ENCODE measurements at regions not wholly inside any gene's neighbourhood (a gene's known extent, or its start where the extent isn't known, plus 50 kb on each side); places are given as distances from the start of the nearest gene placed in this dataset.

DNA sequence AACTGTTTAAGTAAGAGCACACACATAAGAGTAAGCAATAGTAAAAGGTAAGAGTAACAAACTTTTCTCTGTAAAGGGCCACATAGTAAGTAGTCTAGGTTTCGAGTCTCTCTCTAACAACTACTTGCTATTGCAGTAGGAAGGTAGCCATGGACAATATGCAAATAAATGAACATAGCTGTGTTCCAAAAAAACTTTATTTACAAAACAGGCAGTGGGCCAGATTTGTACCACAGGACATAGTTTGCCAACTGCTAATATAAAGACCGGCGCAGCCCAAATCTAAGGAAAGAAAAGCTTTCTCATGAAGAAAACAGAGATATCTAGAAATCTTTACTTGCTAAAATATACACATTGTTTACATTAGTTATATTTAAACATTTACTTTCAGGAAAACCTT lies 239.0 kb upstream of the EGLN3 start:
- TF ChIP-seq, protein P1, sequence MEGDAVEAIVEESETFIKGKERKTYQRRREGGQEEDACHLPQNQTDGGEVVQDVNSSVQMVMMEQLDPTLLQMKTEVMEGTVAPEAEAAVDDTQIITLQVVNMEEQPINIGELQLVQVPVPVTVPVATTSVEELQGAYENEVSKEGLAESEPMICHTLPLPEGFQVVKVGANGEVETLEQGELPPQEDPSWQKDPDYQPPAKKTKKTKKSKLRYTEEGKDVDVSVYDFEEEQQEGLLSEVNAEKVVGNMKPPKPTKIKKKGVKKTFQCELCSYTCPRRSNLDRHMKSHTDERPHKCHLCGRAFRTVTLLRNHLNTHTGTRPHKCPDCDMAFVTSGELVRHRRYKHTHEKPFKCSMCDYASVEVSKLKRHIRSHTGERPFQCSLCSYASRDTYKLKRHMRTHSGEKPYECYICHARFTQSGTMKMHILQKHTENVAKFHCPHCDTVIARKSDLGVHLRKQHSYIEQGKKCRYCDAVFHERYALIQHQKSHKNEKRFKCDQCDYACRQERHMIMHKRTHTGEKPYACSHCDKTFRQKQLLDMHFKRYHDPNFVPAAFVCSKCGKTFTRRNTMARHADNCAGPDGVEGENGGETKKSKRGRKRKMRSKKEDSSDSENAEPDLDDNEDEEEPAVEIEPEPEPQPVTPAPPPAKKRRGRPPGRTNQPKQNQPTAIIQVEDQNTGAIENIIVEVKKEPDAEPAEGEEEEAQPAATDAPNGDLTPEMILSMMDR (IDR thresholded peaks at IDR 0.05 in 2 of 3, conservative IDR thresholded peaks at IDR 0.05 in 1 of 3; ENCODE audit: borderline replicate concordance in 1 of 3, insufficient read depth in 1 of 3, low read depth in 2 of 3, low read length in 2 of 3) = no peak
- no peak for TF ChIP-seq EGR1 (IDR thresholded peaks at IDR 0.05; ENCODE audit: low read depth)
- TF ChIP-seq POLR2A (IDR thresholded peaks at IDR 0.05; ENCODE audit: borderline replicate concordance, extremely low read depth, insufficient read depth, insufficient read length) = no peak
- TF ChIP-seq SRF (IDR thresholded peaks at IDR 0.05; ENCODE audit: low read depth) = no peak
- no peak for TF ChIP-seq EZH2 (IDR thresholded peaks at IDR 0.05)
- TF ChIP-seq CEBPB (IDR thresholded peaks at IDR 0.05; ENCODE audit: low read depth) = no peak
- no peak for TF ChIP-seq RAD21 (IDR thresholded peaks at IDR 0.05; ENCODE audit: low read depth)

Measured in HCT116 (cell line).